Loucy (cell line): ENCODE measurements at regions not wholly inside any gene's neighbourhood (a gene's known extent, or its start where the extent isn't known, plus 50 kb on each side); places are given as distances from the start of the nearest gene placed in this dataset.

Experiments used
- H2AFZ ChIP-seq: fragments of 200-600 bp; sonication (generic); 2 replicates; pipeline ENCODE4 v1.6.0; 2016; ENCODE audit warnings: antibody characterized with exemption, mild to moderate bottlenecking, low read length, moderate library complexity
- H3F3A ChIP-seq: fragments of 200-600 bp; 2 replicates; pipeline ENCODE4 v1.6.0; 2016; ENCODE audit warnings: antibody characterized with exemption, low read depth, mild to moderate bottlenecking
- H3K27me3 ChIP-seq: fragments of 200-600 bp; sonication (generic); 2 replicates; pipeline ENCODE4 v1.6.1; 2014; ENCODE audit warnings: low read length, mild to moderate bottlenecking; ENCODE audit not compliant: insufficient read depth, poor library complexity, severe bottlenecking
- H3K36me3 ChIP-seq: fragments of 200-600 bp; sonication (generic); 2 replicates; pipeline ENCODE4 v1.6.1; 2016; ENCODE audit warnings: low read length; ENCODE audit not compliant: insufficient read depth
- H3K4me1 ChIP-seq: fragments of 200-600 bp; sonication (generic); 2 replicates; pipeline ENCODE4 v1.5.1; 2014; ENCODE audit warnings: low read length, mild to moderate bottlenecking; ENCODE audit not compliant: insufficient read depth, poor library complexity, severe bottlenecking
- H3K4me2 ChIP-seq: fragments of 200-600 bp; sonication (generic); 2 replicates; pipeline ENCODE4 v1.6.0; 2014; ENCODE audit warnings: antibody characterized with exemption, low read length, low read depth, mild to moderate bottlenecking; ENCODE audit not compliant: poor library complexity, severe bottlenecking
- H3K4me3 ChIP-seq: fragments of 200-600 bp; sonication (generic); 2 replicates; pipeline ENCODE4 v1.5.1; 2014; ENCODE audit warnings: low read length, mild to moderate bottlenecking, mixed read lengths; ENCODE audit not compliant: poor library complexity, severe bottlenecking
- H3K79me2 ChIP-seq: fragments of 200-600 bp; sonication (generic); 2 replicates; pipeline ENCODE4 v1.6.1; 2014; ENCODE audit warnings: low read length; ENCODE audit not compliant: insufficient read depth
- H3K9ac ChIP-seq: fragments of 200-600 bp; sonication (generic); 2 replicates; pipeline ENCODE4 v1.6.0; 2014; ENCODE audit warnings: mild to moderate bottlenecking, low read depth, low read length, moderate library complexity; ENCODE audit not compliant: poor library complexity, severe bottlenecking
- H3K9me2 ChIP-seq: fragments of 200-600 bp; sonication (generic); replicated peaks from 2 replicates; pipeline ENCODE4 v1.6.1; 2016; ENCODE audit warnings: low read depth, low read length, mixed read lengths
- H3K9me3 ChIP-seq: fragments of 200-600 bp; sonication (generic); 2 replicates; pipeline ENCODE4 v1.6.1; 2014; ENCODE audit warnings: mild to moderate bottlenecking, antibody characterized with exemption, low read length, low read depth; ENCODE audit not compliant: insufficient read depth
- H4K20me1 ChIP-seq: fragments of 200-600 bp; sonication (generic); 2 replicates; pipeline ENCODE4 v1.6.0; 2014; ENCODE audit warnings: antibody characterized with exemption, low read length, mild to moderate bottlenecking; ENCODE audit not compliant: insufficient read depth, poor library complexity, severe bottlenecking
- EZH2phosphoT487 ChIP-seq: fragments of 200-600 bp; IDR thresholded peaks from 2 replicates; pipeline ENCODE4 v1.6.1; 2018; ENCODE audit warnings: antibody characterized with exemption, mild to moderate bottlenecking, moderate library complexity, borderline replicate concordance
- TF ChIP-seq, protein P1 (sequence below): fragments of 200-600 bp; sonication (generic); conservative IDR thresholded peaks from 2 replicates; pipeline ENCODE4 v1.5.1; 2014; ENCODE audit warnings: mild to moderate bottlenecking, antibody characterized with exemption, low read length

DNA sequence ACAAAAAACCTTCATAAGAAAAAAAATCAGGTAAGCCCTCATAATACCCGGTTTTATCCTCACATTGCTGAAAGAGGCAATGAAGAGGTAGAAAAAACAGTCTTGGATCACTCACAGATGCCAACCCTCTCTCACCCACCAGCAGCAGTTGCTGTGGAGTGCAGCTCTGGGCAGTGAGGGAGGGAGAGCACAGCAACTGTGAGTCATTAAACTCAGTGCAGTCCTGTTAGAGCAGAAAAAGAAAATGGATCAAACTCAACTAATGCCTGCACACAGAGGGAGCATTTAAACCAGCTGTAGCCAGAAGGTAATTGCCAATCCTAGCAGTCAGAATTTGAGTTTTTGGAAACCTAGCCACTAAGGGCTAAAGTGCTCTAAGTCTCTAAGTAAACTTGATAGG, 1050.6 kb upstream of the ALCAM start:
- no peaks in the 10 kb centered on the region for H3K27me3 ChIP-seq
- no peaks in the 10 kb centered on the region for H3F3A ChIP-seq
- H3K9ac ChIP-seq, result no peak overlapping the region
- no peaks in the 10 kb centered on the region for H3K9me3 ChIP-seq
- H3K4me1 ChIP-seq, result no peaks in the 10 kb centered on the region
- H2AFZ ChIP-seq, result no peak overlapping the region
- H3K36me3 ChIP-seq, result no peaks in the 10 kb centered on the region
- H3K4me3 ChIP-seq, result no peak overlapping the region
- no peaks in the 10 kb centered on the region for H4K20me1 ChIP-seq
- H3K4me2 ChIP-seq, result no peak overlapping the region
- H3K9me2 ChIP-seq, result no peaks in the 10 kb centered on the region
- no peaks in the 10 kb centered on the region for H3K79me2 ChIP-seq
- TF ChIP-seq, protein P1, sequence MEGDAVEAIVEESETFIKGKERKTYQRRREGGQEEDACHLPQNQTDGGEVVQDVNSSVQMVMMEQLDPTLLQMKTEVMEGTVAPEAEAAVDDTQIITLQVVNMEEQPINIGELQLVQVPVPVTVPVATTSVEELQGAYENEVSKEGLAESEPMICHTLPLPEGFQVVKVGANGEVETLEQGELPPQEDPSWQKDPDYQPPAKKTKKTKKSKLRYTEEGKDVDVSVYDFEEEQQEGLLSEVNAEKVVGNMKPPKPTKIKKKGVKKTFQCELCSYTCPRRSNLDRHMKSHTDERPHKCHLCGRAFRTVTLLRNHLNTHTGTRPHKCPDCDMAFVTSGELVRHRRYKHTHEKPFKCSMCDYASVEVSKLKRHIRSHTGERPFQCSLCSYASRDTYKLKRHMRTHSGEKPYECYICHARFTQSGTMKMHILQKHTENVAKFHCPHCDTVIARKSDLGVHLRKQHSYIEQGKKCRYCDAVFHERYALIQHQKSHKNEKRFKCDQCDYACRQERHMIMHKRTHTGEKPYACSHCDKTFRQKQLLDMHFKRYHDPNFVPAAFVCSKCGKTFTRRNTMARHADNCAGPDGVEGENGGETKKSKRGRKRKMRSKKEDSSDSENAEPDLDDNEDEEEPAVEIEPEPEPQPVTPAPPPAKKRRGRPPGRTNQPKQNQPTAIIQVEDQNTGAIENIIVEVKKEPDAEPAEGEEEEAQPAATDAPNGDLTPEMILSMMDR, result no peak
- TF ChIP-seq EZH2phosphoT487, result no peak

DNA sequence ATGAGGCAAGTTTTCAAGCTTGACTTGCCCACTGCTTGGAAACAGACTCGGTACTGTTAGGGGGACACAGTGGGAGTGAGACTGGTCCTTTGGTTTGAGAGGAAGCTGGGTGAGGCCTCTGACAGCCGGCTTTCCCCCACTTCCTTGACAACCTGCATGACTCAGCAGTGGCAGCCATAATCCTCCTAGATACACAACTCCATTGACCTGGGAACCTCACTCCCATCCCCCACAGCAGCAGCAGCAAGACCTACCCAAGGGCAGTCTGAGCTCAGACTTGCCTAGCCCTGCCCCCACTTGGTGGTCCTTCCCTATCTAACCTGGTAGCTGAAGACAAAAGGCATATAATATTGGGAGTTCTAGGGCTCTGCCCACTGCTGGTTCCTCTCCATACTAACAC, 1043.5 kb upstream of the ALCAM start:
- H3K9me2 ChIP-seq, result no peaks in the 10 kb centered on the region
- H3K4me1 ChIP-seq, result no peaks in the 10 kb centered on the region
- H3K9me3 ChIP-seq, result no peaks in the 10 kb centered on the region
- no peaks in the 10 kb centered on the region for H3K27me3 ChIP-seq
- no peaks in the 10 kb centered on the region for H3K79me2 ChIP-seq
- no peaks in the 10 kb centered on the region for H3F3A ChIP-seq
- H3K9ac ChIP-seq, result no peak overlapping the region
- no peak overlapping the region for H2AFZ ChIP-seq
- no peak overlapping the region for H3K4me2 ChIP-seq
- H3K36me3 ChIP-seq, result no peaks in the 10 kb centered on the region
- H4K20me1 ChIP-seq, result no peaks in the 10 kb centered on the region
- no peak for TF ChIP-seq EZH2phosphoT487
- TF ChIP-seq, protein P1, result no peak
- no peak overlapping the region for H3K4me3 ChIP-seq

DNA sequence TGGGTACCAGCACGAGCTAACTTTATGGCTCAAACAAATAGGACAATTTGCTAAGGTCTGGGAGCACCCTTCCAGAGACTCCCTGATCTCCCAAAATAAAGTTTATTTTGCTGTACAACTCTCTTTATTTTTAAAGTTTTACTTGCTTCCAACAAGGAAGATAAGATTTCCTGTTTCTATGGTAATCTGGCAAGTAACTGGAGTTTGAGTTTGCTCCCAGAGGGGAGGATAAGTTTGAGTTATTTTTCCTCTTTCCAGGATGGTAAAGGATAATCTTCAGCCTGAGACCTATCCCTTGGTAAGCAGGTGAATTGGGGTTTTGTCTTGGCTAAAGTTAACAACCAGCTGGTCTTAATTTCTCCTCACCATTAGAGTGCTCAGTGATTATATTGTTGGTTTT, 1019.4 kb upstream of the ALCAM start:
- H3K4me2 ChIP-seq, result no peak overlapping the region
- no peaks in the 10 kb centered on the region for H4K20me1 ChIP-seq
- no peak overlapping the region for H3K4me3 ChIP-seq
- H3K9ac ChIP-seq, result no peak overlapping the region
- no peaks in the 10 kb centered on the region for H3K9me2 ChIP-seq
- no peaks in the 10 kb centered on the region for H3K4me1 ChIP-seq
- no peaks in the 10 kb centered on the region for H3F3A ChIP-seq
- no peak overlapping the region for H2AFZ ChIP-seq
- no peaks in the 10 kb centered on the region for H3K79me2 ChIP-seq
- no peaks in the 10 kb centered on the region for H3K36me3 ChIP-seq
- TF ChIP-seq, protein P1, result no peak
- TF ChIP-seq EZH2phosphoT487, result no peak
- no peaks in the 10 kb centered on the region for H3K27me3 ChIP-seq
- no peaks in the 10 kb centered on the region for H3K9me3 ChIP-seq
